ENCODE measurements at regions not wholly inside any gene's neighbourhood (a gene's known extent, or its start where the extent isn't known, plus 50 kb on each side); places are given as distances from the start of the nearest gene placed in this dataset.
A peak's percentile ranks its signal among the peaks of the same experiment; 100 is the strongest.

GRCh38 chr17:77372444-77373298 lies 231.9 kb downstream of the SEC14L1 start (continued):
- TF ChIP-seq HES4 (CRISPR knock-in tag; IDR thresholded peaks at IDR 0.05; ENCODE audit: borderline replicate concordance): 0 out of 2 replicates have a peak, but pooled peaks have one; percentile 5
- peak; percentile 61; the same call in 1 of the 2 replicates for TF ChIP-seq DMAP1 (CRISPR knock-in tag; IDR thresholded peaks at IDR 0.05)
- peak; percentile 52 for TF ChIP-seq ZNF362 (CRISPR knock-in tag; IDR thresholded peaks at IDR 0.05; ENCODE audit: borderline replicate concordance)
- no peak; a peak in 1 of 4 replicates for TF ChIP-seq ATF4 (CRISPR knock-in tag; IDR thresholded peaks at IDR 0.05)
- no peak; the same call in 1 of the 2 replicates for TF ChIP-seq ZNF276 (CRISPR knock-in tag; IDR thresholded peaks at IDR 0.05; ENCODE audit: low read depth)
- peak; percentile 87 for TF ChIP-seq ZBTB38 (CRISPR knock-in tag; IDR thresholded peaks at IDR 0.05)
- TF ChIP-seq NAIF1 (CRISPR knock-in tag; IDR thresholded peaks at IDR 0.05; ENCODE audit: borderline replicate concordance): no peak; the same call in 1 of the 2 replicates
- TF ChIP-seq MTERF4 (CRISPR knock-in tag; IDR thresholded peaks at IDR 0.05): peak; percentile 90; the same call in 1 of the 2 replicates
- no peak for TF ChIP-seq ZNF75D (CRISPR knock-in tag; IDR thresholded peaks at IDR 0.05; ENCODE audit: borderline replicate concordance)
- no peak; the same call in 1 of the 2 replicates for TF ChIP-seq AFF4 (CRISPR knock-in tag; IDR thresholded peaks at IDR 0.05)
- peak; percentile 83 for TF ChIP-seq SNAPC5 (CRISPR knock-in tag; IDR thresholded peaks at IDR 0.05; ENCODE audit: borderline replicate concordance)
- TF ChIP-seq CTCF (CRISPR knock-in tag; IDR thresholded peaks at IDR 0.05): peak; percentile 63
- no peak for TF ChIP-seq FOXK2 (IDR thresholded peaks at IDR 0.05)
- 0 out of 2 replicates have a peak, but pooled peaks have one; percentile 25 for TF ChIP-seq PCBP1 (IDR thresholded peaks at IDR 0.05; ENCODE audit: borderline replicate concordance, low read depth, low read length)

Measured in HepG2 (cell line).